ENCODE measurements at regions not wholly inside any gene's neighbourhood (a gene's known extent, or its start where the extent isn't known, plus 50 kb on each side); places are given as distances from the start of the nearest gene placed in this dataset.

DNA sequence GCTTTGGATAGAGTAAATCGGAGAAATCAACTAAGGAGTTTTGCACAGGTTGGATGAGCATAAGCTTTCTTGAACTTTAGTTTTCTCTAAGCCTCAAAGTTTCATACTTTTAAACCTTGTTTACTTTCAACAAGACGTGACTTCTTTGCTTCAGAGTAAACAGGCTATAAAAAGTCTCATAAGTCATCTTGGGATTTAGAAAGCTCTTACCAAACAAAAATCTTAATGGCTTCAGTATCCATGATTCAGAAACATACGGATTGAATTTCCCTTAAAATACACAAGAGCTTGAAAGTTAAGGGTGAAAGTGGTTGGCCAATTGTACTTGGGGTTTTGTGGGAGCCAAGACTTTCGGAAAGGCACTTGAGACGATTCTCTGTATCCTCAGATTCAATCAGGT lies 270.9 kb upstream of the ANKH start:
- Histone ChIP-seq H3K27me3 (replicated peaks) (no peaks in the 10 kb centered on the region), H3K9me3 (replicated peaks) (no peaks in the 10 kb centered on the region), H3K36me3 (no peaks in the 10 kb centered on the region), H3K4me3 (no peak overlapping the region), H3K4me1 (replicated peaks) (no peaks in the 10 kb centered on the region), H3K27ac (no peak overlapping the region)
- no peak for DNase-seq (ENCODE audit: low read depth in 1 of 2, low spot score in 2 of 2)

DNA sequence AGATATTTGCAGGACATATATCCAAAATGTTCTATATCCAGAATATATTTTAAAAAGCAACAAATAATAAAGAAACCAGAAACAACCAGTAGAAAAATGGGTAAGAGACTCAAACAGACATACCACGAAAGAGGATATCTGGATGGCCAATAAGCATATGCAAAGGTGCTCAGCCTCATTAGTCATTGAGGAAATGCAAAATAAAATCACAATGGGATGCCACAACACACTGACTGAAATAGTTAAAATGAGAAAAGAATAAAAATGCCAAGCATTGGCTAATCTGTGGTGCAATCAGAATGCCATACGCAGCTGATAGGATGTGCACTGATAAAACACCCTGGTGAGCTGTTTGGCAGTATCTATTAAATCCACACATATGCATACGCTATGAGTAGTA lies 265.8 kb upstream of the ANKH start:
- Histone ChIP-seq H3K9me3 (replicated peaks) (no peaks in the 10 kb centered on the region), H3K4me1 (replicated peaks) (no peaks in the 10 kb centered on the region), H3K4me3 (no peak overlapping the region), H3K27me3 (replicated peaks) (no peaks in the 10 kb centered on the region), H3K27ac (no peak overlapping the region), H3K36me3 (no peaks in the 10 kb centered on the region)
- DNase-seq (ENCODE audit: low read depth in 1 of 2, low spot score in 2 of 2), result no peak

DNA sequence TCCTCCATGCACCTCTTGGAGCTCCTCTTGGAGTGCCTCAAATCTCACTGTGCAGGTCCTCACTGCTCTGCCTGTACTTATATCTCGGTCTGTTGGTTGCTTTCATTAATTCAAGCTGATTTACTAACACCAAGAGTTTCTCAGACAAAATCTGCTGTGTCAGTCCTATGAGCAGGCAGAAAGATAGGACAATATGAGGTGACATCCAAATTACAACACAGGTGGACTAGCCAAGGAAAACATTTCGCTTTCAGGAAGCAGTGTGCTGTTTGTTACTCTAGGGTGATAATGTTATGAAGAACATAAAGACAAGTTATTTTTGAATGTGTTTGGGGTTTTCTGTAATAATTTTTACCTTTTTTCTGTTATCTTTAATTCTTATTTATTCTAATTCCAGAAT lies 264.1 kb upstream of the ANKH start:
- H3K27ac ChIP-seq, result no peak overlapping the region
- DNase-seq (ENCODE audit: low read depth in 1 of 2, low spot score in 2 of 2), result no peak
- no peaks in the 10 kb centered on the region for H3K36me3 ChIP-seq
- no peak overlapping the region for H3K4me3 ChIP-seq
- H3K27me3 ChIP-seq (replicated peaks), result no peaks in the 10 kb centered on the region
- H3K9me3 ChIP-seq (replicated peaks), result no peaks in the 10 kb centered on the region
- H3K4me1 ChIP-seq (replicated peaks), result no peaks in the 10 kb centered on the region

DNA sequence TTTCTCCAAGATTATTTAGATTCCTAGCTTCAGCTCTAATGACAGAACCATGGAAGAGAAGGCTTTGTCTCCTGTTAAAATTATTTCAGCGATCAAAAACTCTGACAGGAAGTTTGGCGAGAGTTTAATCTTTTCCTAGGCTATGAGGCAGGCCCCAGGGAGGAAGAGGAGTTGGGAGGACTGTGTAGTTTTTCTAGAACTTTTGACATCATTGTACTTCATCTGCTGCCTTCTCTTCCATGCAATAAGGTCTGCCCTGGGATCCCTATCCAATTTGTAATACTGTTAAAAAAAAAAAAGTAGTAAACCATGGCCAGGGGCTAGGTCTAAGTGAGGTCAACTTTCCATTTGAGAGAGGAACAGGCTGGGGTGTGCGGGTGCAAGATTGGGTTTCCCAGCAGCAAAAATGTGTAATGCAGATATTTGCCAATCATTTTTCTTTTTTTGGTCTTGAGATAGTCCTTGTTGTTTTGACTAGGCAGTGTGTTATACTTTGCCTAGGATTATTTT lies 261.9 kb upstream of the ANKH start:
- H3K36me3 ChIP-seq, result no peaks in the 10 kb centered on the region
- H3K4me1 ChIP-seq (replicated peaks), result no peaks in the 10 kb centered on the region
- no peak for DNase-seq (ENCODE audit: low read depth in 1 of 2, low spot score in 2 of 2)
- no peaks in the 10 kb centered on the region for H3K9me3 ChIP-seq (replicated peaks)
- H3K27me3 ChIP-seq (replicated peaks), result no peaks in the 10 kb centered on the region
- H3K27ac ChIP-seq, result no peak overlapping the region
- no peak overlapping the region for H3K4me3 ChIP-seq

DNA sequence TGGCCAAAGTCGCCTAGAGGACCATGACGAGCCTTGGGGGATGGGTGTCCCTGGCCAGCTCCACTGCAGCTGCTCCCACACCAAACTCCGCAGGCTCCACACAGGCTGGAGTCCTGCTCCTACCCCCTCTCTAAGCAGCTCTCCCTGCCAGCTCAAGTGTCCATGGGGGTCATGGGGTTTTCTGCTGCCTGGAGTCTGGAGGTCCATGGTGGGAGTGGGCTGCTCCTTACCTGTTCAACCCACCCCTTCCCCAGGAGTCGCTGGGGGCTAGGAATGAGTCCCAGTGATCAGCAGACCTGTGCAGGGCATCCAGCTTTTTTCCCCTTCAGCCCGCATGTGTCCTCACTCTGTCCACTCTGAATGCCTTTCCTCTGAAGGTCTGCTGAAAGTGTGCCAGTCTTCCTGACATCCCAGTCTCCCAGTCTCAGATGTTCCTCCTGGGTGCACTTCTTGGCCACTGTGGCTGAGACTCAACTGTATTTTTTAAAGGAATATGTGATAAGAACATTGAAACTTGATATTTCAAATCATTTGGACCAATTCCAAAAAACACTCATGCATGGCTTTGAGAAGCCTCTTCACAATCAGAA lies 261.3 kb upstream of the ANKH start:
- H3K36me3 ChIP-seq, result no peaks in the 10 kb centered on the region
- H3K9me3 ChIP-seq (replicated peaks), result no peaks in the 10 kb centered on the region
- no peaks in the 10 kb centered on the region for H3K27me3 ChIP-seq (replicated peaks)
- no peaks in the 10 kb centered on the region for H3K4me1 ChIP-seq (replicated peaks)
- no peak overlapping the region for H3K27ac ChIP-seq
- H3K4me3 ChIP-seq, result no peak overlapping the region
- DNase-seq (ENCODE audit: low read depth in 1 of 2, low spot score in 2 of 2), result no peak

DNA sequence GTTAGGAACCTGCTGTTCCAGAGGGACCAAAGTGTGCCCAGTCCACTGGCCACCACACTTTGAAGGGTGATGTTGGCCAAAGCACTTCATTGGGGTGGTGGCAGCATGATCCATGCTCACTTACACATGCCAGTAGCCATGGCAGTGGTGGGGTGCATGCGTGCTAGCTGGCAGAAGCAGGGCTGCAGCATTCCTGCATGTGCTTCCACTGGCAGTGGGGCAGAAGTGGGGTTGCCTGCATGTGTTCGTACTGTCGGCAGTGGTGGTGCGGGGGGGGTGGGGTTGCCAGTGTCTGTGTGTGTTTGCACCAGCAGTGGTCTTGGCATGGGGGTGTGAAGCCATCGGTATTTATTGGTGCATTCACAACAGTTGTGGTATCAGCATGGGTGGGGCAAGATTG lies 260.3 kb upstream of the ANKH start:
- no peak overlapping the region for H3K4me3 ChIP-seq
- H3K9me3 ChIP-seq (replicated peaks), result no peaks in the 10 kb centered on the region
- H3K4me1 ChIP-seq (replicated peaks), result no peaks in the 10 kb centered on the region
- H3K27me3 ChIP-seq (replicated peaks), result no peaks in the 10 kb centered on the region
- no peak for DNase-seq (ENCODE audit: low read depth in 1 of 2, low spot score in 2 of 2)
- no peaks in the 10 kb centered on the region for H3K36me3 ChIP-seq
- H3K27ac ChIP-seq, result no peak overlapping the region

DNA sequence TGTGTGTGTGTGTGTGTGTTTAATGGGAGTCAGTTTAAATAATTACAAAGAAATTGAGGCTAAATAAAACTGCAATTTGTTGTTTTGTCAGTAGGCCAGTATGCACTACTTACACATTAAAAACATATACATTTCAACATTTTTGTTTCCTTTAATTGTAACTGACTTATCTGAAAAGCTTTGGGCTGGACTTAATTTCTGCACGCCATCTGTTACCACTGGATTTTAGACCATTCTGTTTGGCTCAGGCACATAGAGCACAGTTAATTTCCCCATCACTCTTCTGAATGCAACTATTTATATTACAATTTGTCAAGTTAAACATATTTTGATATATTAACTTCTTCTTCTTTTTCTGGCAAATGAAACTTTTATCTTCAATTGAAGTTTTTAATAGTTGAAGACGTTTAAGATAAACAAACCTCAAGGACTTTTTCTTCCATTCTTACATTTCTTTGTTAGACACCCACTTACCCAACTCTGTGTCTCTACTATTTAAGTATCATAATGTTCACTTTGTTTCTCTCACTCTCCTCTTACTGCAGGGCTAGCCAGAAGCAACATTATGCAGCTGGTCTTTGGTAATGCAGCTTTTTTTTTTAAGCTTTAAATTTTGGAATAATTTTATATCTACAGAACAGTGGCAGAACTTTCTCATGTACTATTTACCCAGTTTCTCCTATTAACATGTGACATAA lies 253.4 kb upstream of the ANKH start:
- no peak overlapping the region for H3K4me3 ChIP-seq
- H3K4me1 ChIP-seq (replicated peaks), result peaks cover 6% of the 10 kb centered on the region
- H3K27ac ChIP-seq, result no peak overlapping the region
- no peaks in the 10 kb centered on the region for H3K27me3 ChIP-seq (replicated peaks)
- DNase-seq (ENCODE audit: low read depth in 1 of 2, low spot score in 2 of 2), result no peak
- H3K36me3 ChIP-seq, result no peaks in the 10 kb centered on the region
- no peaks in the 10 kb centered on the region for H3K9me3 ChIP-seq (replicated peaks)

DNA sequence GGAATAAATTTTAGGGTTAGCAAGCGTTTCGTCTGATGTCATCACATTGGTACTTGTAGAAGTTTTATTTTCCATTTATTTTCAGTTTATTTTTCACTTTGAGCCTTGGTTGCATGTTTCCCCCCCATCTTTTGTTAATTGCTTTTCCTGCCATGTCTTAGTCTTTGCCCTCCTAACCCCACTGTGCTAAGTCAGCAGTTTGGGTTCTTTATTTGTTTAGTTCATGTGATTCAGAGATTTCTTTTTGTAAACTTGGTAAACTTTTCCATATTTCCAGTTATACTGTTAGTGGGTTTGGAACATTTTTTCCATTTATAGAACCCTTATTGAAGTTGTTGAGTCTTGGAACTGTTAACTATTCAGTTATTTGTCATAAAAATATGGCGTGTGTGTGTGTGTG lies 252.9 kb upstream of the ANKH start:
- Histone ChIP-seq H3K27ac (no peak overlapping the region), H3K4me1 (replicated peaks) (peaks cover 6% of the 10 kb centered on the region), H3K9me3 (replicated peaks) (no peaks in the 10 kb centered on the region), H3K36me3 (no peaks in the 10 kb centered on the region), H3K27me3 (replicated peaks) (no peaks in the 10 kb centered on the region), H3K4me3 (no peak overlapping the region)
- DNase-seq (ENCODE audit: low read depth in 1 of 2, low spot score in 2 of 2), result no peak

DNA sequence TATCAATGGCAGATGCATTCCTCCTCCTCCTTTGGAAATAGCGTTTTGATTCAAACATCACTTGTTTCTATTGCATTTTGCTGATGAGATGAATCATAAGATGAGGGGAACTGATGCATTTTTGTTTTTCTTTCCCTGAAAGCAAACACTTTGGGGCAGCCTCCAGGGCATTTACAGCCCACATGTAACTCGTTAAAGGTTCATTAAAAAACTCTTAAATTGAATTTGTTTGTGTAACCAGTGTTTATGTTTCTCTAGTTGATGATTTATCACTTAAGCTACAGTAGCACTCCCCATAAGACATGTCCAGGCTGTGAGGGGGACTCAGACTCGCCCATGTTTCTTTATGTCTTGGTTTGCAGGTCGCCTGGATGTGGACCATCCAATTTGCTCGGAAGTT lies 246.1 kb upstream of the ANKH start:
- Histone ChIP-seq H3K36me3 (no peaks in the 10 kb centered on the region), H3K27ac (peak overlapping the region; percentile 78), H3K27me3 (replicated peaks) (no peaks in the 10 kb centered on the region), H3K9me3 (replicated peaks) (no peaks in the 10 kb centered on the region), H3K4me1 (replicated peaks) (peaks cover 23% of the 10 kb centered on the region), H3K4me3 (no peak overlapping the region)
- peak in 1 of 2 experiments; percentile 66 for DNase-seq (ENCODE audit: low read depth in 1 of 2, low spot score in 2 of 2)

DNA sequence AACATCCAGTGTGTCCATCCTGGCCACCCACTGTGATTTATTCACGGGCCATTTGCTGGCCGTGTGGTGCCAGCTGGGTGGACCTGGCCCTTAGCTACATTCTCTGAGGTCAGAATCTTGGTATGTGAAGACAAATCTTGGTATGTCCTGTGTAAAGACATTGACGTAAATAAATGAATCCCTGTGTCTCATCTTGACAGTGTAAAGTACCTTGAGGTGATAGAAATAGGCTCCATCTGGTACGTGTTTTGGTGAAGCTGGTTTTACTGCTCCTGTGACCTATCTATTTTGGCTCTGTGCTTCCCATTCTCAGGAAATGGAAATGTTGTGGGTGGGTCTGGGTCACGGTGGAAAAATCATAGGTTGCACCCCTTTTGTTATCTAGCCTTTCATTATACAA lies 245.4 kb upstream of the ANKH start:
- H3K4me3 ChIP-seq, result no peak overlapping the region
- peak overlapping the region; percentile 78 for H3K27ac ChIP-seq
- no peaks in the 10 kb centered on the region for H3K9me3 ChIP-seq (replicated peaks)
- H3K36me3 ChIP-seq, result no peaks in the 10 kb centered on the region
- no peaks in the 10 kb centered on the region for H3K27me3 ChIP-seq (replicated peaks)
- DNase-seq (ENCODE audit: low read depth in 1 of 2, low spot score in 2 of 2), result peak; percentile 72 to 80
- peaks cover 23% of the 10 kb centered on the region for H3K4me1 ChIP-seq (replicated peaks)

DNA sequence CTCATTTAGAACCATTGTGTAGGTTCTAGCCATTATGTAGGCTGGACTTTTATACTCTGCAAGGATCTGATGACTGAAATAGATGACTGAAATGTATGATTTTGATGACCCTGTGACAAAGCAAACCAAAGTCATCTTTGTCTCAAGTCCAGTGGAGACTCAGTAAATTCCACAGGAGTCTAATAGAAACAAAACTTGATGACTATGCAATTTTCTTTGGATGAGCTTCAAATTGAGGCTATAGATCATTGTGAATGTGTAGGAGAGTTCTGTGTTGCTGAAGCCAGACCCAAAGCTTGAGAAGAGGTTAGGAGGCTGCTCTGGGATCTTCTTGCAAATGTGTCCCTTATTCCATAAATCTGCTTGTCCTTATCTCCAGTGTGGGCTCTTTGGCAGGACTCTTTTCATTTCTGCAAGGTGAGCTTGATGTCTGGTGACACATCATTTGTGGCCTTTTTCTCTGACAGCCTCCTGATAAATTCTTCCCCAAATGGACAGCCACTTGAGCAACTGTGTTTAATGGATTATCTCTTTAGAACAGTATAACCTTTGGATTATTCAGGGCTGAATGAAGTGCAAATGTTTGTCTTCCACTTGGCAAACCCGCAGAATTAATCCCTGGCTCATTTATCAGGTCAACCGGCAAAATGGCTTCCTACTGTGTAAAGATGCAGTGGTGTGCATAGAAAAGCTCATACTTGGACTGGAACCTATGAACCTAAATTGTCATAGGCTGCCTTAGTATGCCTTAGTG lies 235.1 kb upstream of the ANKH start:
- Histone ChIP-seq H3K27ac (no peak overlapping the region), H3K9me3 (replicated peaks) (no peaks in the 10 kb centered on the region), H3K36me3 (no peaks in the 10 kb centered on the region), H3K4me1 (replicated peaks) (peaks cover 14% of the 10 kb centered on the region), H3K4me3 (no peak overlapping the region), H3K27me3 (replicated peaks) (no peaks in the 10 kb centered on the region)
- no peak for DNase-seq (ENCODE audit: low read depth in 1 of 2, low spot score in 2 of 2)

DNA sequence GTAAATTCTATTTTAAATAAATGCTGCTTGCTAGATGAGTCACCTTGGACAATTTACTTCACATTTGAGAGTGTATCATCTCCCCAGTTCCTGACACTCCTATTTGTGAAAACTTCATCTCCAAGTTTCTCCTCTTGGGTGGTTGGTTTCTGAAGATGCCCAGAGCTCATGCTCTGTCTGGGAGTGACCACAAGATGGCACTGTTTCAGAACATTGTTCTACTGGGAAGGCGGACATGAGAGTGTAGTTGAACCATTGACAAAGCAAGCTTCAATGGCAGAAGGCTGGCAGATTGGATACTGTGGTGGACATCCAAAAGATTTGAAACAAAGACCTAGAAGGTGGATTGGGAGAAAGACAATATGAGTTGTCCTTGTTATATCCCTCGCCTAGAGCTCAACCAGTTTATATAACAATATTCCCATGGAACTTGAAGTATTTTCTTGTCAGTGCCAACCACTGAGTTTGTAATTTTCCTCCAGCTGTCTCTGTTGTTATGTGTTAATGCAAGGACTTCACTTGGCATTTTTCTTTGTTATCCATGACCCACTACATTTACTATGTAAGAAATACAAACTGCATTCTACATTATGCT lies 234.3 kb upstream of the ANKH start:
- peak; percentile 63 to 71 for DNase-seq (ENCODE audit: low read depth in 1 of 2, low spot score in 2 of 2)
- Histone ChIP-seq H3K9me3 (replicated peaks) (no peaks in the 10 kb centered on the region), H3K27ac (no peak overlapping the region), H3K36me3 (no peaks in the 10 kb centered on the region), H3K4me1 (replicated peaks) (peaks cover 14% of the 10 kb centered on the region), H3K27me3 (replicated peaks) (no peaks in the 10 kb centered on the region), H3K4me3 (no peak overlapping the region)

DNA sequence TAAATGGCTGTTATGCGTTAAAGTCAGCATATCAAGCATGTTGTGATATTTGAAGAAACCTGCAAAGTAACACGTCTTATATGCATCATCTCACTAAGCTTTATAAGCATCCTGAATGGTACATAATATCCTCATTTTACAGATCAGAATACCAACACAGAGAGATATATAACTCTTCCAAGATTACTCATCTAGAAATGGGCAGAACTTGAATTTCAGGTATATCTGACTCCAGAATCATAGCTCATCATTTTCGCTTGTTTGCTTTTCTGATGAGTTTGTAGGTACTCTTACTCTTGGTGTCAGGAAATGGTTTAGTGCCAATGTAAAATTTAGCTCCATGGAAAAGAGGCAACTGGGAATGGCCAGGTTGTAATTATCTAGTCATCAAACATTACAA lies 232.3 kb upstream of the ANKH start:
- no peak overlapping the region for H3K27ac ChIP-seq
- no peak for DNase-seq (ENCODE audit: low read depth in 1 of 2, low spot score in 2 of 2)
- no peaks in the 10 kb centered on the region for H3K9me3 ChIP-seq (replicated peaks)
- no peaks in the 10 kb centered on the region for H3K27me3 ChIP-seq (replicated peaks)
- no peaks in the 10 kb centered on the region for H3K36me3 ChIP-seq
- H3K4me1 ChIP-seq (replicated peaks), result peaks cover 14% of the 10 kb centered on the region
- H3K4me3 ChIP-seq, result no peak overlapping the region

DNA sequence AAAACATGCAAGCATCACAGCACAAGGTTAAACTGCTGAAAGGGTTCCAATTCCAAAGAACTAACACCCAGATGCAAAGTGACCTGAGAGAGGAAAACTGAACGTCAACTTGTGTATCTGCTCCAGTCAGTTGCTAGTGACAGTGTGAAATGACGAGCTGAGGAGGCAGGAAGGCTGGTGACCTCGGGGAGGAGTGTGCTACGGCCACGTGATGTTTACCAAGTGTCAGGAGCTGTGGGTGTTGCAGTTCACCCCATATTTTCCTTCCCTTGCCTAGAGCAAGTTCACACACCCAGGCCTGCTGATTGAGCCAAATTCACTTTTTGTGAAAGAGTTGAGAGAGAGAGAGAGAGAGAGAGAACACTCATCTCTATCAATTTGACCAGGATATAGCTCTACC lies 231.6 kb upstream of the ANKH start:
- no peak for DNase-seq (ENCODE audit: low read depth in 1 of 2, low spot score in 2 of 2)
- H3K27me3 ChIP-seq (replicated peaks), result no peaks in the 10 kb centered on the region
- peaks cover 14% of the 10 kb centered on the region for H3K4me1 ChIP-seq (replicated peaks)
- H3K4me3 ChIP-seq, result no peak overlapping the region
- no peaks in the 10 kb centered on the region for H3K9me3 ChIP-seq (replicated peaks)
- no peaks in the 10 kb centered on the region for H3K36me3 ChIP-seq
- H3K27ac ChIP-seq, result no peak overlapping the region
